DND-41 (cell line): ENCODE measurements at regions not wholly inside any gene's neighbourhood (a gene's known extent, or its start where the extent isn't known, plus 50 kb on each side); places are given as distances from the start of the nearest gene placed in this dataset.

Experiments
- CTCF ChIP-seq: IDR thresholded peaks from 2 replicates; pipeline ENCODE4 v1.5.1; 2012; ENCODE audit warnings: borderline replicate concordance, low read length, moderate library complexity, mild to moderate bottlenecking; ENCODE audit not compliant: poor library complexity, severe bottlenecking; ENCODE audit errors: extremely low read depth
- EZH2 ChIP-seq: IDR thresholded peaks from 3 replicates; pipeline ENCODE4 v1.6.1; 2012; ENCODE audit warnings: borderline replicate concordance, low read depth, mild to moderate bottlenecking, moderate library complexity, low read length, inconsistent platforms; ENCODE audit not compliant: severe bottlenecking

- TF ChIP-seq CTCF (no peak), EZH2 (no peak)
Observed at GRCh38 chr13:78193846-78194245, 275.2 kb upstream of the EDNRB start.
